ENCODE measurements at regions not wholly inside any gene's neighbourhood (a gene's known extent, or its start where the extent isn't known, plus 50 kb on each side); places are given as distances from the start of the nearest gene placed in this dataset.

- intact Hi-C loops (cut with DNase I) = no loop called here
- DNase-seq (ENCODE audit: low spot score) = no peak
- no peak for ATAC-seq
Observed at GRCh38 chr5:28009576-28009975, 971.2 kb upstream of the CDH9 start.

- intact Hi-C loops (cut with DNase I) = no loop called here
- no peak for ATAC-seq
Observed at GRCh38 chr5:27996665-27997064, 958.3 kb upstream of the CDH9 start.

GRCh38 chr5:27995867-27996266 lies 957.5 kb upstream of the CDH9 start:
- intact Hi-C loops (cut with DNase I) = no loop called here
- DNase-seq (ENCODE audit: low spot score) (no peak), ATAC-seq (no peak)

More at GRCh38 chr5:27996665-27997064, 958.3 kb upstream of the CDH9 start:
- no peak for DNase-seq (ENCODE audit: low spot score)

- ATAC-seq (no peak), DNase-seq (ENCODE audit: low spot score) (no peak)
- intact Hi-C loops (cut with DNase I) = no loop called here
Observed at GRCh38 chr5:27978322-27978721, 939.9 kb upstream of the CDH9 start.

- intact Hi-C loops (cut with DNase I) = no loop called here
- ATAC-seq (no peak), DNase-seq (ENCODE audit: low spot score) (no peak)
Observed at GRCh38 chr5:27969157-27969556, 930.8 kb upstream of the CDH9 start.

- no peak for ATAC-seq
- intact Hi-C loops (cut with DNase I) = no loop called here
- no peak for DNase-seq (ENCODE audit: low spot score)
Observed at GRCh38 chr5:27963050-27963783, 924.8 kb upstream of the CDH9 start.

- no peak for ATAC-seq
- no peak for DNase-seq (ENCODE audit: low spot score)
- intact Hi-C loops (cut with DNase I) = no loop called here
Observed at GRCh38 chr5:27962198-27962597, 923.8 kb upstream of the CDH9 start.

GRCh38 chr5:27947088-27947487 lies 908.7 kb upstream of the CDH9 start:
- no peak for ATAC-seq

GRCh38 chr5:27944471-27944870 lies 906.1 kb upstream of the CDH9 start:
- intact Hi-C loops (cut with DNase I) = no loop called here
- ATAC-seq = no peak
- no peak for DNase-seq (ENCODE audit: low spot score)

More at GRCh38 chr5:27947088-27947487, 908.7 kb upstream of the CDH9 start:
- DNase-seq (ENCODE audit: low spot score) = no peak
- intact Hi-C loops (cut with DNase I) = no loop called here

- ATAC-seq (no peak), DNase-seq (ENCODE audit: low spot score) (no peak)
- intact Hi-C loops (cut with DNase I) = no loop called here
Observed at GRCh38 chr5:27938989-27939388, 900.6 kb upstream of the CDH9 start.

GRCh38 chr5:27928060-27928459 lies 889.7 kb upstream of the CDH9 start:
- ATAC-seq (no peak), DNase-seq (ENCODE audit: low spot score) (no peak)
- intact Hi-C loops (cut with DNase I) = no loop called here

GRCh38 chr5:27911216-27911615 lies 872.8 kb upstream of the CDH9 start:
- ATAC-seq (no peak), DNase-seq (ENCODE audit: low spot score) (no peak)
- intact Hi-C loops (cut with DNase I) = loop anchor here (5.0 kb wide), 1 partner anchor 1184 kb away; no protein-coding TSS in a partner anchor

- intact Hi-C loops (cut with DNase I) = no loop called here
- DNase-seq (ENCODE audit: low spot score) (no peak), ATAC-seq (no peak)
Observed at GRCh38 chr5:27908341-27908740, 870.0 kb upstream of the CDH9 start.

GRCh38 chr5:27906931-27907601 lies 868.7 kb upstream of the CDH9 start:
- intact Hi-C loops (cut with DNase I) = no loop called here
- no peak for ATAC-seq
- no peak for DNase-seq (ENCODE audit: low spot score)

- DNase-seq (ENCODE audit: low spot score) (no peak), ATAC-seq (no peak)
- intact Hi-C loops (cut with DNase I) = no loop called here
Observed at GRCh38 chr5:27906481-27906880, 868.1 kb upstream of the CDH9 start.

- ATAC-seq = no peak
- intact Hi-C loops (cut with DNase I) = no loop called here
Observed at GRCh38 chr5:27900761-27901160, 862.4 kb upstream of the CDH9 start.

GRCh38 chr5:27876071-27876470 lies 837.7 kb upstream of the CDH9 start:
- intact Hi-C loops (cut with DNase I) = no loop called here
- DNase-seq (ENCODE audit: low spot score) (no peak), ATAC-seq (no peak)

More at GRCh38 chr5:27900761-27901160, 862.4 kb upstream of the CDH9 start:
- DNase-seq (ENCODE audit: low spot score) = no peak

GRCh38 chr5:27875148-27875547 lies 836.8 kb upstream of the CDH9 start:
- no peak for ATAC-seq
- intact Hi-C loops (cut with DNase I) = no loop called here
- DNase-seq (ENCODE audit: low spot score) = no peak

- intact Hi-C loops (cut with DNase I) = no loop called here
- ATAC-seq (no peak), DNase-seq (ENCODE audit: low spot score) (no peak)
Observed at GRCh38 chr5:27868292-27868691, 829.9 kb upstream of the CDH9 start.

GRCh38 chr5:27855491-27855890 lies 817.1 kb upstream of the CDH9 start:
- no peak for ATAC-seq
- intact Hi-C loops (cut with DNase I) = no loop called here

More at GRCh38 chr5:27855491-27855890, 817.1 kb upstream of the CDH9 start:
- DNase-seq (ENCODE audit: low spot score) = no peak
